NCI-H187 treated with DMSO at 0.1 percent for 48 hours (cell line): ENCODE measurements at regions not wholly inside any gene's neighbourhood (a gene's known extent, or its start where the extent isn't known, plus 50 kb on each side); places are given as distances from the start of the nearest gene placed in this dataset.

ENCODE experiments used
- DNase-seq: peaks from one replicate; lab custom pipeline; 2025; lab: John Stamatoyannopoulos, UW

GRCh38 chr5:3542769-3543168 is 52.9 kb upstream of the IRX1 start:
- DNase-seq: no peak

GRCh38 chr5:3542158-3542557 is 53.5 kb upstream of the IRX1 start:
- DNase-seq: no peak

- DNase-seq: no peak
These were observed 56.7 kb upstream of the IRX1 start for GRCh38 chr5:3538886-3539285.

GRCh38 chr5:3537942-3538341 is 57.7 kb upstream of the IRX1 start:
- DNase-seq: no peak

GRCh38 chr5:3535414-3536211 is 60.0 kb upstream of the IRX1 start:
- DNase-seq: no peak

GRCh38 chr5:3534997-3535396 is 60.6 kb upstream of the IRX1 start:
- DNase-seq: no peak

GRCh38 chr5:3531320-3531986 is 64.2 kb upstream of the IRX1 start:
- no peak for DNase-seq

- DNase-seq: no peak
These were observed 65.4 kb upstream of the IRX1 start for GRCh38 chr5:3530251-3530650.

- no peak for DNase-seq
These were observed 69.0 kb upstream of the IRX1 start for GRCh38 chr5:3526551-3527185.

- DNase-seq: no peak
These were observed 73.1 kb upstream of the IRX1 start for GRCh38 chr5:3522491-3522890.

- no peak for DNase-seq
These were observed 77.1 kb upstream of the IRX1 start for GRCh38 chr5:3518576-3518975.

- DNase-seq: no peak
These were observed 77.6 kb upstream of the IRX1 start for GRCh38 chr5:3518051-3518450.

- DNase-seq: no peak
These were observed 78.3 kb upstream of the IRX1 start for GRCh38 chr5:3517348-3517747.

- DNase-seq: no peak
These were observed 83.1 kb upstream of the IRX1 start for GRCh38 chr5:3512361-3513095.

- DNase-seq: no peak
These were observed 83.7 kb upstream of the IRX1 start for GRCh38 chr5:3511934-3512333.

- no peak for DNase-seq
These were observed 84.1 kb upstream of the IRX1 start for GRCh38 chr5:3511519-3511918.

- no peak for DNase-seq
These were observed 84.8 kb upstream of the IRX1 start for GRCh38 chr5:3510642-3511417.

- no peak for DNase-seq
These were observed 86.3 kb upstream of the IRX1 start for GRCh38 chr5:3509290-3509689.

GRCh38 chr5:3508395-3508794 is 87.2 kb upstream of the IRX1 start:
- DNase-seq: no peak

- no peak for DNase-seq
These were observed 104.6 kb upstream of the IRX1 start for GRCh38 chr5:3490957-3491507.

- no peak for DNase-seq
These were observed 106.3 kb upstream of the IRX1 start for GRCh38 chr5:3489239-3489843.
